Retinal pigment epithelial cell (primary cell): ENCODE measurements at regions not wholly inside any gene's neighbourhood (a gene's known extent, or its start where the extent isn't known, plus 50 kb on each side); places are given as distances from the start of the nearest gene placed in this dataset.
A peak's percentile ranks its signal among the peaks of the same experiment; 100 is the strongest.

Experiments
- DNase-seq: peaks from one replicate; pipeline ENCODE4 v3.0.0-alpha.2; 2010; ENCODE audit warnings: low read depth
- H3K4me3 ChIP-seq: 2 replicates; pipeline ENCODE4 v1.5.1; 2011; ENCODE audit warnings: mild to moderate bottlenecking, low read length, control low read depth, moderate library complexity
- CTCF ChIP-seq: conservative IDR thresholded peaks from 2 replicates; pipeline ENCODE4 v1.5.1; 2011; ENCODE audit warnings: low read depth, low read length, control low read depth, inconsistent platforms

- no peak for DNase-seq
- no peak for TF ChIP-seq CTCF
- no peak overlapping the region for H3K4me3 ChIP-seq
Measured at GRCh38 chr2:36235882-36236281, 119.7 kb upstream of the CRIM1 start.

GRCh38 chr2:36235426-36235825, 120.2 kb upstream of the CRIM1 start:
- H3K4me3 ChIP-seq: no peak overlapping the region
- no peak for DNase-seq
- no peak for TF ChIP-seq CTCF

- H3K4me3 ChIP-seq: no peak overlapping the region
- no peak for DNase-seq
- TF ChIP-seq CTCF: no peak
Measured at GRCh38 chr2:36223259-36223658, 132.3 kb upstream of the CRIM1 start.

GRCh38 chr2:36222485-36222884, 133.1 kb upstream of the CRIM1 start:
- no peak for DNase-seq
- H3K4me3 ChIP-seq: no peak overlapping the region
- TF ChIP-seq CTCF: no peak

GRCh38 chr2:36214691-36215090, 140.9 kb upstream of the CRIM1 start:
- no peak overlapping the region for H3K4me3 ChIP-seq
- peak; percentile 25 for DNase-seq
- no peak for TF ChIP-seq CTCF

GRCh38 chr2:36203366-36203765, 152.2 kb upstream of the CRIM1 start:
- no peak overlapping the region for H3K4me3 ChIP-seq
- no peak for TF ChIP-seq CTCF
- no peak for DNase-seq

GRCh38 chr2:36197181-36197971, 158.2 kb upstream of the CRIM1 start:
- no peak for DNase-seq
- TF ChIP-seq CTCF: no peak
- no peak overlapping the region for H3K4me3 ChIP-seq
